ENCODE measurements at regions not wholly inside any gene's neighbourhood (a gene's known extent, or its start where the extent isn't known, plus 50 kb on each side); places are given as distances from the start of the nearest gene placed in this dataset.
"Not testable (repeated sequence)": the region's sequence is repeated elsewhere in the genome, so short reads cannot be mapped to it uniquely, and the experiment has no call there.

DNA sequence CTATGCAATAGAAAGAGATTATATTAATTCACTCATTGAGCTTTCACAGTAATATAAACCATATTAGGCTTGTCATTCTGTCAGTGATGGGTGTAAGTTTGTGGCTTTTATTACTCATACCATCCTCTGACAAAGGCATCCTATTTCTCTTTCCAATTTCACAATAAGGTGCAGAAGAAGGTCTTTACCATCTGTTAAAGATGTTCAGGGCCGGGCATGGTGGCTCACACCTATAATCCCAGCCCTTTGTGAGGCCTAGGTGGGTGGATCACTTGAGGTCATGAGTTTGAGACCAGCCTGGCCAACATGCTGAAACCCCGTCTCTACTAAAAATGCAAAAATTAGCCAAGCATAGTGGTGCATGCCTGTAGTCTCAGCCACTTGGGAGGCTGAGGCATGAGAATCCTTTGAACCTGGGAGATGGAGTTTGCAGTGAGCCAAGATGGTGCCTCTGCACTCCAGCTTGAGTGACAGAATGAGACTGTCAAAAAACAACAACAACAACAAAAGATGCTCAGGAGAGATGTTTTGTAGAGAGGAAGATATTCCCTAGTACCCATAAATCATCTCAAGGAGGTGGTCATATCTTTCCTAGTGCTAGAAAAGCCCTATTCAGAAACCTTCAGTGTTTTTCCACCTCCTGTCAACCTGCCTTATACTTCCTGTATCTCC is 56.0 kb downstream of the PPIAL4G start:
- TF ChIP-seq, protein P1, sequence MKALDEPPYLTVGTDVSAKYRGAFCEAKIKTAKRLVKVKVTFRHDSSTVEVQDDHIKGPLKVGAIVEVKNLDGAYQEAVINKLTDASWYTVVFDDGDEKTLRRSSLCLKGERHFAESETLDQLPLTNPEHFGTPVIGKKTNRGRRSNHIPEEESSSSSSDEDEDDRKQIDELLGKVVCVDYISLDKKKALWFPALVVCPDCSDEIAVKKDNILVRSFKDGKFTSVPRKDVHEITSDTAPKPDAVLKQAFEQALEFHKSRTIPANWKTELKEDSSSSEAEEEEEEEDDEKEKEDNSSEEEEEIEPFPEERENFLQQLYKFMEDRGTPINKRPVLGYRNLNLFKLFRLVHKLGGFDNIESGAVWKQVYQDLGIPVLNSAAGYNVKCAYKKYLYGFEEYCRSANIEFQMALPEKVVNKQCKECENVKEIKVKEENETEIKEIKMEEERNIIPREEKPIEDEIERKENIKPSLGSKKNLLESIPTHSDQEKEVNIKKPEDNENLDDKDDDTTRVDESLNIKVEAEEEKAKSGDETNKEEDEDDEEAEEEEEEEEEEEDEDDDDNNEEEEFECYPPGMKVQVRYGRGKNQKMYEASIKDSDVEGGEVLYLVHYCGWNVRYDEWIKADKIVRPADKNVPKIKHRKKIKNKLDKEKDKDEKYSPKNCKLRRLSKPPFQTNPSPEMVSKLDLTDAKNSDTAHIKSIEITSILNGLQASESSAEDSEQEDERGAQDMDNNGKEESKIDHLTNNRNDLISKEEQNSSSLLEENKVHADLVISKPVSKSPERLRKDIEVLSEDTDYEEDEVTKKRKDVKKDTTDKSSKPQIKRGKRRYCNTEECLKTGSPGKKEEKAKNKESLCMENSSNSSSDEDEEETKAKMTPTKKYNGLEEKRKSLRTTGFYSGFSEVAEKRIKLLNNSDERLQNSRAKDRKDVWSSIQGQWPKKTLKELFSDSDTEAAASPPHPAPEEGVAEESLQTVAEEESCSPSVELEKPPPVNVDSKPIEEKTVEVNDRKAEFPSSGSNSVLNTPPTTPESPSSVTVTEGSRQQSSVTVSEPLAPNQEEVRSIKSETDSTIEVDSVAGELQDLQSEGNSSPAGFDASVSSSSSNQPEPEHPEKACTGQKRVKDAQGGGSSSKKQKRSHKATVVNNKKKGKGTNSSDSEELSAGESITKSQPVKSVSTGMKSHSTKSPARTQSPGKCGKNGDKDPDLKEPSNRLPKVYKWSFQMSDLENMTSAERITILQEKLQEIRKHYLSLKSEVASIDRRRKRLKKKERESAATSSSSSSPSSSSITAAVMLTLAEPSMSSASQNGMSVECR (CRISPR knock-in tag; IDR thresholded peaks at IDR 0.05; ENCODE audit: borderline replicate concordance): not testable (repeated sequence)
- TF ChIP-seq, protein P2, sequence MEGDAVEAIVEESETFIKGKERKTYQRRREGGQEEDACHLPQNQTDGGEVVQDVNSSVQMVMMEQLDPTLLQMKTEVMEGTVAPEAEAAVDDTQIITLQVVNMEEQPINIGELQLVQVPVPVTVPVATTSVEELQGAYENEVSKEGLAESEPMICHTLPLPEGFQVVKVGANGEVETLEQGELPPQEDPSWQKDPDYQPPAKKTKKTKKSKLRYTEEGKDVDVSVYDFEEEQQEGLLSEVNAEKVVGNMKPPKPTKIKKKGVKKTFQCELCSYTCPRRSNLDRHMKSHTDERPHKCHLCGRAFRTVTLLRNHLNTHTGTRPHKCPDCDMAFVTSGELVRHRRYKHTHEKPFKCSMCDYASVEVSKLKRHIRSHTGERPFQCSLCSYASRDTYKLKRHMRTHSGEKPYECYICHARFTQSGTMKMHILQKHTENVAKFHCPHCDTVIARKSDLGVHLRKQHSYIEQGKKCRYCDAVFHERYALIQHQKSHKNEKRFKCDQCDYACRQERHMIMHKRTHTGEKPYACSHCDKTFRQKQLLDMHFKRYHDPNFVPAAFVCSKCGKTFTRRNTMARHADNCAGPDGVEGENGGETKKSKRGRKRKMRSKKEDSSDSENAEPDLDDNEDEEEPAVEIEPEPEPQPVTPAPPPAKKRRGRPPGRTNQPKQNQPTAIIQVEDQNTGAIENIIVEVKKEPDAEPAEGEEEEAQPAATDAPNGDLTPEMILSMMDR (IDR thresholded peaks at IDR 0.05): not testable (repeated sequence)
- TF ChIP-seq NFYB (CRISPR knock-in tag; conservative IDR thresholded peaks at IDR 0.05; ENCODE audit: low read depth); MXD4 (CRISPR knock-in tag; IDR thresholded peaks at IDR 0.05; ENCODE audit: borderline replicate concordance); JAZF1 (CRISPR knock-in tag; IDR thresholded peaks at IDR 0.05); FOXJ3 (CRISPR knock-in tag; IDR thresholded peaks at IDR 0.05; ENCODE audit: borderline replicate concordance); TCF7 (CRISPR knock-in tag; IDR thresholded peaks at IDR 0.05; ENCODE audit: low read depth); ZNF512 (CRISPR knock-in tag; IDR thresholded peaks at IDR 0.05; ENCODE audit: borderline replicate concordance); USF1 (CRISPR knock-in tag; IDR thresholded peaks at IDR 0.05): not testable (repeated sequence)
- TF ChIP-seq, protein P3, sequence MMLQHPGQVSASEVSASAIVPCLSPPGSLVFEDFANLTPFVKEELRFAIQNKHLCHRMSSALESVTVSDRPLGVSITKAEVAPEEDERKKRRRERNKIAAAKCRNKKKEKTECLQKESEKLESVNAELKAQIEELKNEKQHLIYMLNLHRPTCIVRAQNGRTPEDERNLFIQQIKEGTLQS (CRISPR knock-in tag; conservative IDR thresholded peaks at IDR 0.05): not testable (repeated sequence)
- TF ChIP-seq, protein P4, sequence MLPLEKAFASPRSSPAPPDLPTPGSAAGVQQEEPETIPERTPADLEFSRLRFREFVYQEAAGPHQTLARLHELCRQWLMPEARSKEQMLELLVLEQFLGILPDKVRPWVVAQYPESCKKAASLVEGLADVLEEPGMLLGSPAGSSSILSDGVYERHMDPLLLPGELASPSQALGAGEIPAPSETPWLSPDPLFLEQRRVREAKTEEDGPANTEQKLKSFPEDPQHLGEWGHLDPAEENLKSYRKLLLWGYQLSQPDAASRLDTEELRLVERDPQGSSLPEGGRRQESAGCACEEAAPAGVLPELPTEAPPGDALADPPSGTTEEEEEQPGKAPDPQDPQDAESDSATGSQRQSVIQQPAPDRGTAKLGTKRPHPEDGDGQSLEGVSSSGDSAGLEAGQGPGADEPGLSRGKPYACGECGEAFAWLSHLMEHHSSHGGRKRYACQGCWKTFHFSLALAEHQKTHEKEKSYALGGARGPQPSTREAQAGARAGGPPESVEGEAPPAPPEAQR (CRISPR knock-in tag; IDR thresholded peaks at IDR 0.05): not testable (repeated sequence)
